GM19438 (cell line): ENCODE measurements at regions not wholly inside any gene's neighbourhood (a gene's known extent, or its start where the extent isn't known, plus 50 kb on each side); places are given as distances from the start of the nearest gene placed in this dataset.

Experiments used
- ATAC-seq: cut with Tn5 transposase; IDR thresholded peaks from one replicate; pipeline ENCODE4 v1.9.1; 2021; ENCODE audit warnings: low read depth; ENCODE audit not compliant: unreplicated experiment

DNA sequence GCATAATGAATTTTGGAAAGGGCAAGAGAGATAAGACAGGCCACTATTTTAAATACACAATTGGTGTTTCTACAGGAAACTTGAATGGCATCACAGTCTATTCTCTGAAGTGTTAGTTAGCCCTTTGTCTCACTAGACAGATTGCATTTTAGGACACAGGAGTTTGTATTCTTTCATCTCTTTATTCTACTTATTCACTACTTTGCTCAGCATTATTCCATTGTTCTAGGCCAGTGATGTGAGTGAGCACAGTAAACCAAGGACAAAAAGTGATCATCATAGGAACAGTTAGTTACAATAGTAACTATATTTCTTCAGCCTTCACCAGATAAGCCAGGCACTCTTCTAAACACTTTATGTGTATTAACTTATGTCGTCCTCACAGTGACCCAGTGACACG lies 150.2 kb upstream of the SLCO3A1 start:
- no peak for ATAC-seq

DNA sequence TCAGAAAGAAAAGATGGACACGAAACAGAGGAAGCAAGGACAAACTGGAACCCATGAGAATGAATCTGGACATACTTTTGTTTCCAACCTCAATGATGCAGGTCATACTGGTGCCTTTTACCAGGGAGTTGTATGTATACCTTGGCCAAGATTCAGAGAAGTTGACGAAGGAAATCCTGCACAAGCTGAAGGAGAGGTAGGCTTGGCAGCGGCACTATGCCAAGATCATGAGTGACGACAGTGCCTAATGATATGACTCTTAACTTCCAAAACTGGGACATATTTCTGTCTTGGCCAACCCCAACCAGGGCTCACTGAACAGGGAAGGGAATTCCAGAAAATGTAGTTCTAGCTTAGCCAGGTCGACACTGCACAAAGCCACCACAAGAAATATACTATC lies 149.2 kb upstream of the SLCO3A1 start:
- no peak for ATAC-seq

DNA sequence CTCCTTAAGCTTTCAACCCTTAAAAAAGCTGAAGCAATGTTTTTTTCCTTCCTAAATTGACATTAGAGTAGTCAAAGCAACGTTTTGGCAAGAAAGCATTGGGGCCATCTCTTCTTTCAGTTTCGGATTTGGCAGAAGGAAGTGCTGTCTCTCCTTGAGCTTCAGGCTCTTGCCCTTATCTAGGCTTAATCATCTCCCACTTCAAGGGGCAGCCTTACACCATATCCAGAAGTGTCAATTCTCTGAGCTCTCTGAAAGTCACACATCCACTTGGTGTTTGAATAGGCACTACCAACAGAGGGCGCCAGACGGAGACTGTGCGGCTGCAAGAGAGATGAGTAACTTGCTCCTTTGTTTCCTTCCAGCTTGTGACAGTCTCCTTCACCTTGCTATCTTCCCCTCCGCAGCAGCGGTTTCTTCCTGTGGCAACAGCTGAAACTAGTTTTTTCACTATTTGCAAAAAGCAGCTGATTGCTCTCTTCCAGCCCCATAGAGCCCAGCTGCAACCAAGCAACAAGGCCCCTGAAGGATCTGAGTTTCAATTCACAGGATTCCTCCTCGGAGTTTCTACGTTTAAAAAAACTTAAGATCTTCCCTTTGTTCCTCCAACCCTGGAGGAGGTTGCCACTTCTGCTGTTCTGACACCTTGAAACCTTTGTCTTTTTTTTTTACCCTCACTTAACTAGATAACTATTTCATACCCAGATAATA lies 147.0 kb upstream of the SLCO3A1 start:
- no peak for ATAC-seq

DNA sequence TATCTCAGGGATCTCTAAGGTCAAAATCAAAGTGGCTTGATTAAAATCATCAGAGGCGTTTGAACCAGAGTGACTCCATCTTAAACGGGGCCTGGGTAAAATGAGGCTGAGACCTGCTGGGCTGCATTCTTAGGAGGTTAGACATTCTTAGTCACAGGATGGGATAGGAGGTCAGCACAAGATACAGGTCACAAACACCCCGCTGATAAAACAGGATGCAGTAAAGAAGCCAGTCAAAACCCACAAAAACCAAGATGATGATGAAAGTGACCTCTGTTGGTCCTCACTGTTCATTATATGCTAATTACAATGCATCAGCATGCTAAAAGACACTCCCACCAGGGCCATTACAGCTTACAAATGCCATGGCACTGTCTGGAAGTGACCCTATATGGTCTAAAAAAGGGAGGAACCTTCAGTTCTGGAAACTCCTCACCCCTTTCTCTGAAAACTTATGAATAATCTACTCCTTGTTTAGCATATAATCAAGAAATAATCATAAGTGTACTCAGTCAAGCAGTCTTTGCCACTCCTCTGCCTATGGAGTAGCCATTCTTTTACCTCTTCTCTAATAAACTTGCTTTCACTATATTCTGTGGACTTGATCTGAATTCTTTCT lies 143.3 kb upstream of the SLCO3A1 start:
- ATAC-seq: no peak

DNA sequence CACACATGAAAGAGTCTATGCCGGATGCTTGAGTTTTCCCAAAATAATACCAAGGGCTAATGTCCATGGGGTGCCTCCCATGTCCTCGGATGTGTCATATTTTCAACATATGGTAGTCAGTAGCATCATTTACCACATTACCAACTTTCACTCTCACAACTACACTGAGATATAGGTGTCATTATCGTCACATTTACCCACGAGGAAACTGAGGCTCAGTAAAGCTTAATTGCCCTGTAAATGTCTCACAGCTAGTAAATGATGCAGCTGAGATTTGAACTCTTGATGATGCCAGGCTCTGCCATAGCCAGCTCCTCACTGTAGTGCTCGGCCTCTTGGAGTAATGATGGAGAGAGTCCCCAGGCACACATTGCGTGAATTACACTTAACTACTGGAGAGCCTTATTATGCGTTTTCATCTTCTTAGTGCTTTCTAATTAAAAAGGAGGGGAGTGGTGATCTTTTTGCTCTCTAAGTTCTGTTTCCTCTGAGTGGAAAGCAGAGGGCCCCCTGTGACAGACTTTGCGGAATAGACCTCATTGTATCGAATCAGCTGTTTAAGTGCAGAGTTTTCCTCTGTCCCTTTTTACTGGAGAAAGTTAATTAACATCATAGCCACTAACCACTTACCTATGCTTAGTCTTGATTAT lies 142.0 kb upstream of the SLCO3A1 start:
- ATAC-seq: no peak

DNA sequence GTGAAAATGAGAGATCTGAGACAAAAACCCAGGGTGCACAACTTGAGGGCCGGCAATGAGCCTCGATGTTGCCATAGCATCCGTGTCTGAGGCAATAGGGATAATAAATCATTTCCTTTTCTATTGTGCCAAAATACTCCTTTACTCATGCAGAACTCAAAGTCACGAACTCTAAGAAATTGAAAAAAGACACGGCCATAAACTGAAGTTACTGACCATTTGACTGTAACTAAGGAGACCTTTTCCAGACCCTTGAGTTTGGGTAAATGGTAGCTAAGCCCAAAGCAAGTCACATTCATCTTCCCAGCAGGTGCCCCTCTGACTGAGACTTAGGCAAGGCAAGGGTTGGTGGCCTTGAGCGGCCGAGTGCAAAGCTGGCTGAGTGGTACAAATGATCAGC lies 141.2 kb upstream of the SLCO3A1 start:
- ATAC-seq: no peak

DNA sequence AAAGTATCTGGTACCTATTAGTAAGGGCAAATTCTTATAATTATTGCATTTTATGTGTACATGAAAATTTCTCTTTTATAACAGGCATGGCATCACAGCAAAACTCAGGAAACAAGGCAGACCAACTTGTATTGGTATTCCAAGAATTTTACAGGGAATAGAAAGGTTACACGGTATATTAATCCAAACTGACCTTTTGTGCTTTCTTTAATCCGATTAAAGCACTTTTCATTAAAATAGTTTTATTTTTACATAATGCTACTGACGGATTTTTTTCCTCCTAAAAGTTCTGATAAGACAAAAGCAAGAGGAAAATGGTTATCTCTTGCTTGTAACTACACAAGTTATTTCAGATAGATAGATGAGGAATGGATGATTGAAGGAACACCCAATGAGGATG lies 137.0 kb upstream of the SLCO3A1 start:
- no peak for ATAC-seq

DNA sequence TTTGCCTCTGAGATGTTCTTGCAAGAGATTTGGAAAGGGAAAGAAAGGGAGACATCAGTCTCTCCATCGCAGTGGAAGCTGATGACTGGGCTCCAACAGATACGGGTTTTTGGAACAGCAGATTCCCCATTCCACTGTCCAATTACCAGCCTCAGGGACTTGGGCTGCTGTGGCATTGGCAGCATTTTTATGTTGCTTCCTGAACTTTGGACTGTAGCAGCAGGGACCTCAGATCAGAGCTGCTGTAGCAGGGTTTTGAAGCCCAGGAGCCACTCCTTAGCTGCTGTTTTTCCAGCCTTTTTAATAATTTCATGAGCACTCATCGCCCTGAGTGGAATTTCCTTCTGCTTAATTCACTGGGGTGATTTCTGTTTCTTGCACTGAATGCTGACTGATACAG lies 135.7 kb upstream of the SLCO3A1 start:
- no peak for ATAC-seq

DNA sequence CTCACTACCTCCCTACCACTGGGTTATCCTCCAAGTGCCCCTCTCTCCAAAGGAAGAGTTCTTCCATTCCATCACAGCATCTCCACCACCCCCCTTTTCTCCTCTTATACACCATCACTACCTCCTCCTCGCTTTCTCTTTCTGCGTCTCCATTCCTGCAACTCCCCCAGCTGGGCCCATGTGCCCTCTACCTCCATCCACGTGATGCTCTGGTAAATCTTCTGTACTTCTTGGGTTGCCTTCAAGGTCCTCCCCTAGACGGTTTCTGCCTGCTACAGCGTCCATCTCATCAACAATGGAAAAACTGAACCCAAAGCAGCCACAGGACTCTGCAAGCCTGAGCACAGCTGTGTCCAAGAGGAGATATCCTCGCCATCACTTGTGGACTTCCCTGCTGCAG lies 129.5 kb upstream of the SLCO3A1 start:
- no peak for ATAC-seq

DNA sequence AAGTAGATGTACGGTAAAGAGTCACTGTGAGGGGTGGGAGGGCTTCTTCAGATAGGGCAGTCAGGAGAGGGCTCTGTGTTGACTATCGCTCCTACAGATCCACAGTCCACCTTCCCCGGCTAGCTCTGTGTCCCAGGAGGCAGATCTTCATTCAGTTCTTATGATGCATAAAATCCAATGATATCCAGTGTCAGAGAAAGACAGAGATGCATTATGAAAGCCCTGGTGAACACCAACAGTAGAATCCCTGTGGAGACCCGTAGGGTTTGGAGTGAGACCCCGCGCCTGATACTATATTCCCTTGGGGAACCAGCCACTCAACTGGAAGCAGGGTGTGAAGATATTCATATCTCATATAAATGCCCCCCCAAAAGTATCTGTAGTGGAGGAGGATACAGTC lies 119.8 kb upstream of the SLCO3A1 start:
- no peak for ATAC-seq

DNA sequence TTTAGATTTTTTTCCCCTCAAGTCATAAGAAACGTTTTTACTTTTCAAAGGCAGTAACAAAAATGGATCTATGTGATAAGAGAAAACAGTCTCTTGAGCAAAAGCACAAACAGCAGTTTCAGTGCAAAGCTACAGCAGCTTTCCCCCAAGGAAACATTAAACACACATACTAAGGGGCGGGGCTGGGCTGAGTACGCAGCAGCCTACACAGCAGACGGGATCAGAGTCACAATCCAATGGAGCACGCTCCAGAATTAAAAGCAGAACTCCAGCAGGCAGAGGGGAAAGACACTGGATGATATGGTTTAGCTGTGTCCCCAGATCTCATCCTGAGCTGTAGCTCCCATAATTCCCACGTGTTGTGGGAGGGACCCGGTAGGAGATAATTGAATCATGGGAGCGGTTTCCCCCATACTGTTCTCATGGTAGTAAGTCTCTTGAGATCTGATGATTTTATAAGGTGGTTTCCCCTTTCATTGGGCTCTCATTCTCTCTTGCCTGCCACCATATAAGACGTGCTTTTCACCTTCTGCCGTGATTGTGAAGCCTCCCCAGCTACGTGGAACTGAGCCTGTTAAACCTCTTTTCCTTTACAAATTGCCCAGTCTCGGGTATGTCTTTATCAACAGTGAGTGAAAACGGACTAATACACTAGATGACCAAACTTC lies 116.2 kb upstream of the SLCO3A1 start:
- ATAC-seq: no peak

DNA sequence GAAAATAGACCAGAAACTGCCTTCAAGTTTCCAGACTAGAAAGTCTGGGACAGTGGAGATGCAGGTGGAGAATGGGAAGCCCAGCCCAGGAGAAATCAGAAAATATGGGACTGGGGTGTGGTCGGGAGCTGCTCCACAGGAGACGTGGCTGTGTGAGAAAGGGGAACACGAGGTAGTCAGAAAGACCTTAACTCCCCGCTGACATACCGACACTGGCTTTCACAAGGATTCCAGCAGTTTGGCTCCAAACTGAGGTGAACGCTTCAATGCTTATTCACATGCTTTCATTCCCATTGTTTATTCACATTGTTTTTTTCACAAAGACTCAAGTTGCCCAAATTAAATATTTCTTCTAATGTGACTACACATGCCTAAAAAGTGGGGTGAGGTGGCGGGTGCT lies 111.5 kb upstream of the SLCO3A1 start:
- ATAC-seq: no peak

DNA sequence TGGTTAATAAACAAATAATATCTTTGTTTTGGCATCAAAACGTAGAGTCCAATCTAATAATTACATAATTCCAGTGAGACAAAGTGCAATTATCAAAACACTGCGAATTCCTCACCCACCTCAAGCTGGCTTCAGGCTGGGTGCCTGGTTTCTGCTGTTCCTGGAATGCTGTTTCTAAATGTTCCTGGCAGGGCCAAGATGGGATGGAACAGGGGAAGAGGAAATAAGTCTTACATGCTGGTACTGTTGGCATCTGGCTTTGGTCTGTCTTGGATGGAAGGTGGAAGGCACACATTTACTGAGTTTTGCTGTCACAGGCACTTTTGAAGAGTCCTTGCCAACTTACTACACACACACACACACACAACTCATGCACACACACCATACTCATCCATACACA lies 101.9 kb upstream of the SLCO3A1 start:
- ATAC-seq: no peak

DNA sequence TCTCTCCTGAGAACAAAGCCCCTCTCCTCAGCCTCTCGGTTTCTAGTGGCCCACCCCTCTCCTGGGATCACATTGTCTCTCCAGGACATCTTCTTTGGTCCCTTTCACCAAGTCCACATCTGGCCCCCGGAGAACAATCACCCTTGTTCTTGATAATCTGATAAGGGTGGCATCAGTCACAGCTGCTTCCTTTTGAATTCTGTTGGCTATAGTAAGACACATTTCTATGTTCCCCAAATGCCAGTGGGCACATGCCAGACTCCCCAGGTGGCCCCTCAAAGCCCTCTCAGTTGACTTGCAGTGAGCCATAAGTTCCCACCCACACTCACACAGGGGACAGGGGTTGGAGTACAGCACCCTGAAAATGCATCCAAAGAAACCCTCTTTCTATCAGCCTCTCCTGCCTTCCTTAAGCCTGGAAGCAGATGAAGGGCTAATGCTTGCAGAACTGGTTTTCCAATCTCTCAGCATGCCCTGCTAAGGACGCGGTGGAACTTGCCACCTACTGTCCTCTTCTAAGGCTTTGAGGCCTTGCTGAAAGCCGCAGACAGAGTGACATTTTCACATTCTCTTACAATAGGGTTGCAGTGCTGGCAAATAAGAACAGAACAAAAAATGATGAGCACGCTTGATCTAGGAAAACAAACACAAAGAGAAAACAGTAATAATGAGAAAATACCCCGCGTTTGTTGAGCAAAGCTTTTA lies 101.3 kb upstream of the SLCO3A1 start:
- no peak for ATAC-seq

DNA sequence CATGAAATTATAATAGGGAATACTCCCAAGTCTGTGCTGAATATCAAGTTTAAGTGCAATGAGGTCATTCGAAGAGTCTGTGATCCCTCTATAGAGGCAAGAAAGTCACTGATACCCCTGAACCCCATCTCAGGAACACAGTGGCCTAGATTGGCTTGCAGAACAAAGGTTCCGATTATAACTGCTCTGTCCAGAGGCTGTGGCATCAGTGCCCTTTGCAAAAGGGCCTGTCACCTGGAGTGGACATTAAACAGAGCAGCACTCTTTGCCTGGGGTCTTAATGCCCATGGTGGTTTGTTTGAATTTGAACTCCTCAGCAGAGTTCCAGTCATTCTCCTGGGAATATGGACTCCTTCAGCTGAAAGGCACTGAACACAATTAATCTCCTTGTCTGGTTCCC lies 93.9 kb upstream of the SLCO3A1 start:
- no peak for ATAC-seq

DNA sequence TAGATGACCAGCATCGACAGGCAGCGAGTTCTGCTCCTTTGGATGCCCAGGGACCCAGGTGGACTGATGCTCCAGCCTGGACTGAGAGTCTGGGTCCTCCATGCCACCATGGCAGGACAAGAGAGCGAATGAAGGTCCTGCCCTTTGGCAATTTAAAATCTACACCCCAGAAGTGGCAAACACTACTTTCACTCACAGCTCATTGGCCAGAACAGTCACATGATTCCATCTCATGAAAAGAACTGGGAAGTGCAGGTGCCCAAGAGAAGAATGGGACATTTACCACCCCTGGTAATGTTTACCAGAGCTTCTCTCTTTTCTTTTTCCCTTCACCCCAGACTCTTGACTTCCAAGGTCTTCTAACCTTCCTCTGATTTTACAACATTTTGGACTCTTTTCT lies 87.8 kb upstream of the SLCO3A1 start:
- no peak for ATAC-seq

DNA sequence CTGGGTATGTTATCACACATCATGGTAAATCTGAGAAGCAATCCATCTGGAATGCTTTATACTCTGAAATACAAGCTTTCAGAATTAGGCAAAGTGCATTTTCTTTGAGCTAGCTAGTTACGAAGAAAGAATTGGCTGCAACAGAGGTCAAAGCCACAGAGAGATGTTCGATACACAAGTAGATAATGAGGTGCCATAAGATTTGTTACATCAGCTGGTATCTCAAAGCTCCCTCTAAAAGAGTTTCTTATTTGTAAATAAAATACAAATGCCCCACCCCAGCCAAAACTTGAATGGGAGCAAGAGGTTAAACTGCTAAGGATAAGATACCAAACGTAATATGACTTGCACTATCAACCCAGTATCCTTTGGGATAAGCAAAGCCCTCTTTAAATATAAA lies 84.0 kb upstream of the SLCO3A1 start:
- no peak for ATAC-seq

DNA sequence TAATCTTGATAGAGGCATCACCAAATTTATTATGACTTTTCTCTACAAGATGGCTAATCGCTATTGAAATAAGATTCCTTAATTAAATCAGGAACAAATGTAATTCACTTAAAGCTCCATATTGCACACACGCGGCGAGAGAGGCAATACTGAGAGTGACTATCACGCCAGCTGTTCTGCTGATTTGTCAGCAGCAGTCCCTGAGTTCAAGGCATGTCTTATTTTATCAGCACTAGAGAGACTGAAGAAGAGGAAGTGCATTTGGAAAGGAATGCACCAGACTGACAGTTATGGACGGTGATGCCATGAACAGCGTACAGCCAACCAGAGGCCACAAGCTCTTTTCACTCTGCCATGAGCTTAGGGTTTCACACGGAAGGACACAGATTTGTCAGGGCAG lies 83.6 kb upstream of the SLCO3A1 start:
- no peak for ATAC-seq

DNA sequence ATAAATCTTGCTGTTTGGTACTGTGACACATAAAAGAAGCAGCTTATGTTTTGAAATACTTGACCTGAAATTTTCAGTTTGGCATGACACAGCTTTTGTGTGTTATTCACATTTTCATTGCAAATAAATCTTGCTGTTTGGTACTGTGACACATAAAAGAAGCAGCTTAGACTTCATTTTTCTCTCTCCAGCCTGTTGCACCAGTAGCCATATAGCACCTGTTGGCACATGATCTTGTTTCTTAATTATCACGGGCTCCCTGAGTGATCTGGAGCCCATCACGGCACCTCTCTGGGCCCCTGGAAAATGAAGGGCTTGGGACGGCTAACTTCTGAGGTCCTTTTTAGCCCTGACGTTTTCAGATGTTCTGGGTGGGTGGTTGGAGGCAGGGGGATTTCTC lies 77.4 kb upstream of the SLCO3A1 start:
- no peak for ATAC-seq

DNA sequence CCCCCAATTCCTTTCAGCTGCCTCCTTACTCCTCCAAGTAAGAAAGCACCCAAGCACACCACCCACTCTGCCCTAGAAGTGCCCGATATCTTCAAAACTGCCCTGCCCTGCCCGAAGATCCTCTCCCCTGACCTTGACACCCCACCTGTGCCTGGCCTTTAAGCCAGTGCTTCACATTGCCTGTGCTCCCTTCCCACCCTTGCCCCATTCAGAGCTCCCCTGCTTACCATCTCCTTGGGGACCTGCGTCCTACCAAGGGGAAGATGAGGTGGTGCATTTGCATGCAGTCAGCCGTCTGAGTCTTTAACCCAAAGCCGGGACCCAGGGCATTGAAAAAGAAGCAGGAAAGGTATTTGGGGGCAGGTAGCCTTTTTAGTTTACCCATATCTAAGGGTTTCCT lies 73.5 kb upstream of the SLCO3A1 start:
- no peak for ATAC-seq

DNA sequence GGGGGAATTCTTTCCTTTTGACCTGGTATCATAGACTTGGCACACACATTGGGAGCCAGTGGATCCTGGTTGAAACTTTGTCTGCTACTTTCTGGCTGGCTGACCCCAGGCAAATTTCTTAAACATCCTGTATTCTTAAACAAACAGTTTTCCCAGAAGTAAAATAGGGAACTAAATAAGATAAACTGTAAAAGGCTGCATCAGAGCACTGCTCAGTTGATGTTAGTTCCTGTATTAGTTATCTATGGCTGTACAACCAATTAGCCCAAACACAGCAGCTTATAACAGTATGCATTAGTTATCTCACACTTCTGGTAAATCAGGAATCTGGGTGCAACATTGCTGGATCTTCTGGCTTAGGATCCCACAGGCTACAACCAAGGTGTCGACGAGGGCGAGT lies 73.1 kb upstream of the SLCO3A1 start:
- ATAC-seq: no peak
